NCI-H526 treated with DMSO at 0.1 percent for 48 hours (cell line): ENCODE measurements at regions not wholly inside any gene's neighbourhood (a gene's known extent, or its start where the extent isn't known, plus 50 kb on each side); places are given as distances from the start of the nearest gene placed in this dataset.

Experiments used
- DNase-seq: peaks from one replicate; lab custom pipeline; 2025; lab: John Stamatoyannopoulos, UW

GRCh38 chr2:39514825-39515224 lies 77.7 kb upstream of the MAP4K3 start:
- DNase-seq, result no peak

GRCh38 chr2:39515273-39515896 lies 78.3 kb upstream of the MAP4K3 start:
- no peak for DNase-seq

GRCh38 chr2:39515897-39516346 lies 78.8 kb upstream of the MAP4K3 start:
- no peak for DNase-seq

GRCh38 chr2:39516347-39517101 lies 79.4 kb upstream of the MAP4K3 start:
- no peak for DNase-seq

GRCh38 chr2:39517102-39517436 lies 80.0 kb upstream of the MAP4K3 start:
- DNase-seq, result no peak

GRCh38 chr2:39517622-39518021 lies 80.5 kb upstream of the MAP4K3 start:
- no peak for DNase-seq

- no peak for DNase-seq
Measured at GRCh38 chr2:39519886-39520285, 82.8 kb upstream of the MAP4K3 start.

GRCh38 chr2:39521876-39522517 lies 84.9 kb upstream of the MAP4K3 start:
- DNase-seq, result no peak

GRCh38 chr2:39522518-39522877 lies 85.4 kb upstream of the MAP4K3 start:
- no peak for DNase-seq

GRCh38 chr2:39523308-39524044 lies 86.4 kb upstream of the MAP4K3 start:
- no peak for DNase-seq

- DNase-seq, result no peak
Measured at GRCh38 chr2:39524061-39524460, 87.0 kb upstream of the MAP4K3 start.

- no peak for DNase-seq
Measured at GRCh38 chr2:39524756-39525635, 87.9 kb upstream of the MAP4K3 start.

GRCh38 chr2:39525636-39526412 lies 88.7 kb upstream of the MAP4K3 start:
- DNase-seq, result no peak

GRCh38 chr2:39528701-39529100 lies 91.6 kb upstream of the MAP4K3 start:
- no peak for DNase-seq

GRCh38 chr2:39529836-39530235 lies 92.8 kb upstream of the MAP4K3 start:
- no peak for DNase-seq

- DNase-seq, result no peak
Measured at GRCh38 chr2:39530411-39530866, 93.4 kb upstream of the MAP4K3 start.

GRCh38 chr2:39531220-39531777 lies 94.2 kb upstream of the MAP4K3 start:
- DNase-seq, result no peak

- no peak for DNase-seq
Measured at GRCh38 chr2:39532933-39533332, 95.8 kb upstream of the MAP4K3 start.

GRCh38 chr2:39534095-39534711 lies 97.1 kb upstream of the MAP4K3 start:
- no peak for DNase-seq

- no peak for DNase-seq
Measured at GRCh38 chr2:39535636-39536185, 98.6 kb upstream of the MAP4K3 start.
